HepG2 (cell line): ENCODE measurements at regions not wholly inside any gene's neighbourhood (a gene's known extent, or its start where the extent isn't known, plus 50 kb on each side); places are given as distances from the start of the nearest gene placed in this dataset.
"Not testable (repeated sequence)": the region's sequence is repeated elsewhere in the genome, so short reads cannot be mapped to it uniquely, and the experiment has no call there.

ENCODE experiments used
- ATAC-seq: fragments of 200-7000 bp; cut with Tn5 transposase; 3 replicates; pipeline ENCODE4 v1.9.1; 2020; ENCODE audit warnings: mild to moderate bottlenecking, moderate library complexity
- BruUV-seq: library from RNA; stranded (reverse); fragments of 400-500 nt; replicated peaks from 2 replicates; lab custom pipeline; 2021; lab: Mats Ljungman, UMichigan
- CTCF ChIA-PET: fragments of 300-600 bp; formaldehyde crosslinking; extraction: SDS; loops from one replicate; lab custom pipeline; 2021; ENCODE audit warnings: low total read pairs, inconsistent platforms, low intra/inter-chr PET ratio; lab: Yijun Ruan, JAX
- POLR2A ChIA-PET: fragments of 350-600 bp; sonication (Branson Sonifier 250); formaldehyde crosslinking; loops from one replicate; lab custom pipeline; 2020; ENCODE audit warnings: antibody characterized with exemption, inconsistent platforms; lab: Yijun Ruan, JAX
- DNase-seq: peaks from one replicate; pipeline ENCODE4 v3.0.0-alpha.2; 2015; ENCODE audit warnings: low spot score
- FAIRE-seq: peaks from 3 replicates; lab custom pipeline; 2011; peaks lifted over from hg19 to GRCh38; lab: Jason Lieb, UNC
- H2AFZ ChIP-seq: one replicate; pipeline ENCODE4 v1.6.1; 2011; ENCODE audit warnings: low read length, inconsistent platforms
- H3K27ac ChIP-seq: fragments of 300-600 bp; 3 replicates; pipeline ENCODE4 v1.8.0; 2011; ENCODE audit warnings: mixed run types, mild to moderate bottlenecking, mixed read lengths, low read length, inconsistent platforms; ENCODE audit not compliant: insufficient read depth; ENCODE audit errors: extremely low read length
- H3K27me3 ChIP-seq, 2 experiments: fragments of 200-600 bp in 1 of 2; 2 replicates in 1 of 2; 3 replicates in 1 of 2; pipeline versions ENCODE4 v1.6.0 to v1.8.0; 2011; ENCODE audit warnings: low read length in 2 of 2, mild to moderate bottlenecking in 2 of 2, moderate library complexity in 2 of 2, inconsistent platforms in 1 of 2; ENCODE audit not compliant: insufficient read depth in 2 of 2, control insufficient read depth in 1 of 2
- H3K36me3 ChIP-seq, 2 experiments: fragments of 200-600 bp in 1 of 2; replicated peaks in 1 of 2; 2 replicates in 1 of 2; 3 replicates in 1 of 2; pipeline versions ENCODE4 v1.5.1 to v1.8.0; 2011; ENCODE audit warnings: low read length in 2 of 2, inconsistent platforms in 1 of 2; ENCODE audit not compliant: insufficient read depth in 2 of 2, control insufficient read depth in 1 of 2
- H3K4me1 ChIP-seq: 2 replicates; pipeline ENCODE4 v1.5.1; 2012; ENCODE audit warnings: low read length, inconsistent platforms; ENCODE audit not compliant: insufficient read depth
- H3K4me2 ChIP-seq: 2 replicates; pipeline ENCODE4 v1.6.0; 2011; ENCODE audit warnings: low read depth, low read length, inconsistent platforms
- H3K4me3 ChIP-seq, 3 experiments: fragments of 200-600 bp in 1 of 3; sonication (generic), shearing (Covaris generic) in 1 of 3; replicated peaks in 1 of 3; 2 replicates each; pipeline ENCODE4 v1.5.1; 2011 to 2016; ENCODE audit warnings: low read length in 3 of 3, inconsistent platforms in 2 of 3, low read depth in 2 of 3, mild to moderate bottlenecking in 2 of 3, control low read depth in 1 of 3, mixed read lengths in 1 of 3; ENCODE audit not compliant: insufficient read depth in 1 of 3
- H3K79me2 ChIP-seq: one replicate; pipeline ENCODE4 v1.6.1; 2011; ENCODE audit warnings: low read length, inconsistent platforms; ENCODE audit not compliant: insufficient read depth
- H3K9ac ChIP-seq: 2 replicates; pipeline ENCODE4 v1.6.0; 2011; ENCODE audit warnings: mild to moderate bottlenecking, low read depth, low read length, inconsistent platforms; ENCODE audit not compliant: insufficient read depth
- H3K9me3 ChIP-seq: 2 replicates; pipeline ENCODE4 v1.5.1; 2012; ENCODE audit warnings: mild to moderate bottlenecking, low read length
- H4K20me1 ChIP-seq: 2 replicates; pipeline ENCODE4 v1.6.0; 2011; ENCODE audit warnings: inconsistent platforms, mild to moderate bottlenecking, low read length, moderate library complexity; ENCODE audit not compliant: insufficient read depth
- GATAD1 ChIP-seq: IDR thresholded peaks from 2 replicates; pipeline ENCODE4 v1.6.1; 2016; ENCODE audit warnings: missing genetic modification reagents, missing compliant biosample characterization
- HOXA7 ChIP-seq: sonication (generic); formaldehyde crosslinking; IDR thresholded peaks from 2 replicates; pipeline ENCODE4 v1.8.1; 2022; ENCODE audit warnings: mild to moderate bottlenecking, missing genetic modification reagents, moderate library complexity
- KLF16 ChIP-seq, 2 experiments: sonication (generic) in 1 of 2; formaldehyde crosslinking in 1 of 2; IDR thresholded peaks; 2 replicates each; pipeline versions ENCODE4 v1.6.1 to v1.8.0; 2016 to 2023; ENCODE audit warnings: missing genetic modification reagents in 2 of 2, missing compliant biosample characterization in 1 of 2
- MAFF ChIP-seq: IDR thresholded peaks from 2 replicates; pipeline ENCODE4 v1.6.1; 2011; ENCODE audit warnings: low read depth, low read length, improper control_type of control experiment
- MAFK ChIP-seq, 2 experiments: IDR thresholded peaks in 1 of 2; conservative IDR thresholded peaks in 1 of 2; 2 replicates each; pipeline ENCODE4 v1.6.1; 2011; ENCODE audit warnings: improper control_type of control experiment in 2 of 2, low read length in 2 of 2
- PHB2 ChIP-seq: fragments of 450-650 bp; IDR thresholded peaks from 2 replicates; pipeline ENCODE4 v1.6.1; 2018; ENCODE audit not compliant: partially characterized antibody
- RXRB ChIP-seq: IDR thresholded peaks from 2 replicates; pipeline ENCODE4 v1.6.1; 2016; ENCODE audit warnings: borderline replicate concordance, missing genetic modification reagents, missing compliant biosample characterization
- ZNF430 ChIP-seq: sonication (generic); formaldehyde crosslinking; IDR thresholded peaks from 2 replicates; pipeline ENCODE4 v1.9.0; 2021; ENCODE audit warnings: mild to moderate bottlenecking, missing genetic modification reagents
- ZNF550 ChIP-seq: sonication (generic); formaldehyde crosslinking; IDR thresholded peaks from 2 replicates; pipeline ENCODE4 v1.4.0; 2020; ENCODE audit warnings: mild to moderate bottlenecking, missing genetic modification reagents, borderline replicate concordance
- ZNF552 ChIP-seq: sonication (generic); formaldehyde crosslinking; IDR thresholded peaks from 2 replicates; pipeline ENCODE4 v1.9.0; 2022; ENCODE audit warnings: missing genetic modification reagents, mild to moderate bottlenecking, borderline replicate concordance
- ZNF569 ChIP-seq: sonication (generic); formaldehyde crosslinking; IDR thresholded peaks from 2 replicates; pipeline ENCODE4 v1.5.0; 2020; ENCODE audit warnings: mild to moderate bottlenecking, missing genetic modification reagents, moderate library complexity, borderline replicate concordance
- WGBS: methylation state at CpG from one replicate; pipeline ENCODE4 v1.1.6; 2017; ENCODE audit warnings: low lambda C conversion rate; 5-methylcytosine and 5-hydroxymethylcytosine counted together
- in situ Hi-C: cut with HindIII; loops from 2 replicates; pipeline ENCODE4 v1.10.0; 2017; ENCODE audit warnings: low pct_unique_long_range_greater_than_20kb; ENCODE audit not compliant: extremely low pct_ligation_motif_present
- intact Hi-C: fragments of 100-400 bp; cut with micrococcal nuclease; formaldehyde crosslinking; loops from one replicate; pipeline ENCODE4 v1.10.0; 2022; ENCODE audit not compliant: unreplicated experiment
- TF ChIP-seq, protein P1 (sequence below): sonication (generic); formaldehyde crosslinking; IDR thresholded peaks from 2 replicates; pipeline ENCODE4 v1.5.1; 2020; ENCODE audit warnings: missing genetic modification reagents, mild to moderate bottlenecking, borderline replicate concordance
- TF ChIP-seq, protein P2 (sequence below): sonication (generic); formaldehyde crosslinking; IDR thresholded peaks from 2 replicates; pipeline ENCODE4 v1.9.0; 2022; ENCODE audit warnings: low read depth, missing genetic modification reagents

DNA sequence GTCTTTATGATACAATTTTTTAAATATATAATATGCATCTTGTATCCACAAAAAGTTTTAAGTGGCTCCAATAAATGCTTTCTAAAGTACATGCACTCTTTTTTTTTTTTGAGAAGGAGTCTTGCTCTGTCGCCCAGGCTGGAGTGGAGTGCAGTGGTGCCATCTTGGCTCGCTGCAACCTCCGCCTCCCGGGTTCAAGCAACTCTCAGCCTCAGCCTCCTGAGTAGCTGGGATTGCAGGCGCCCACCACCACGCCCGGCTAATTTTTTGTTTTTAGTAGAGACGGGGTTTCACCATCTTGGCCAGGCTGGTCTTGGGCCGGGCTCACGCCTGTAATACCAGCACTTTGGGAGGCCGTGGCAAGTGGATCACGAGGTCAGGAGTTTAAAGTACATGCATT is 832.8 kb upstream of the MIR17HG start:
- H3K4me3 ChIP-seq, H4K20me1 ChIP-seq, ATAC-seq, intact Hi-C loops, H3K27ac ChIP-seq, DNase-seq, CTCF ChIA-PET, H3K4me2 ChIP-seq, H3K79me2 ChIP-seq, H3K9ac ChIP-seq, BruUV-seq, H2AFZ ChIP-seq, H3K36me3 ChIP-seq, H3K27me3 ChIP-seq, H3K4me1 ChIP-seq, POLR2A ChIA-PET, in situ Hi-C loops, FAIRE-seq: not testable (repeated sequence)
- H3K9me3 ChIP-seq: peaks cover 69% of the 10 kb centered on the region
- 60% methylated on average over 11 of the region's 12 CpGs for WGBS

DNA sequence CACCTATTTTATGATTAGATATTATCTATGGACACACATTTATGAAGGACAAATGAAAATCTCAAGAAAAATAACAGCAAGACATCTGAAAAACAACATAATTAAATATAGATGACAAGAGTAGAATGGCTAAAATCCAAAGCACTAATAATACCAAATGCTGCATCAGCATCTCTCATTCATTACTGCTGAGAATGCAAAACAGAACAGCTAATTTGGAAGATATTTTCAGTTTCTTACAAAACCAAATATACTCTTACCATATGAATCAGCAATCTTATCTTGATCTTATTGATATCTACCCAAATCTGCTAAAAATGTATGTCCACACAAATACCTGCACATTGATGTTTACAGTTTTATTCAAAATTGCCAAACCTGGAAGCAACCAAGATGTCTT is 829.1 kb upstream of the MIR17HG start:
- Histone ChIP-seq H3K9ac (no peak overlapping the region), H3K27ac (no peak overlapping the region), H2AFZ (no peak overlapping the region), H3K27me3 (no peaks in the 10 kb centered on the region), H3K4me1 (no peaks in the 10 kb centered on the region), H3K4me3 (no peak overlapping the region), H4K20me1 (no peaks in the 10 kb centered on the region), H3K36me3 (no peaks in the 10 kb centered on the region), H3K9me3 (peaks cover 78% of the 10 kb centered on the region), H3K4me2 (no peak overlapping the region), H3K79me2 (no peaks in the 10 kb centered on the region)
- BruUV-seq: no TSS peak
- ATAC-seq (no peak), FAIRE-seq (no peak), DNase-seq (no peak)
- in situ Hi-C loops (no loop called here), intact Hi-C loops (no loop called here)
- CTCF ChIA-PET: no interaction called here
- POLR2A ChIA-PET: no interaction called here
- TF ChIP-seq GATAD1 (CRISPR knock-in tag) (no peak), PHB2 (no peak), KLF16 (CRISPR knock-in tag; IDR thresholded peaks at IDR 0.05) (no peak), ZNF552 (CRISPR knock-in tag) (no peak), MAFF (peak; percentile 72), HOXA7 (no peak), MAFK (conservative IDR thresholded peaks at IDR 0.05 in 1 of 2, IDR thresholded peaks at IDR 0.05 in 1 of 2; ENCODE audit: low read length in 2 of 2) (peak; percentile 47 to 71; a peak in 3 of 4 replicates), ZNF569 (CRISPR knock-in tag) (no peak), ZNF430 (CRISPR knock-in tag) (no peak), ZNF550 (no peak), RXRB (CRISPR knock-in tag) (no peak)
- TF ChIP-seq, protein P1, sequence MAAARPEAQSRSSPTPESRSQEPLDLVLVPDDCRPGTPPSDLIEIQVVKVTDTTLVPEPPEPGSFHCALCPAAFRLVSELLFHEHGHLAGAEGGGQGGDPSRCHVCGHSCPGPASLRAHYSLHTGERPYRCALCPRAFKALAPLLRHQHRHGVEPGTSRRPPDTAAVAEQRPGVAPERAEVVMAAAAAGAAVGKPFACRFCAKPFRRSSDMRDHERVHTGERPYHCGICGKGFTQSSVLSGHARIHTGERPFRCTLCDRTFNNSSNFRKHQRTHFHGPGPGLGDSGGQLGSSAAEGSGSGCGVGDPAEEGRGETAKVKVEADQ (CRISPR knock-in tag): no peak
- TF ChIP-seq, protein P2, sequence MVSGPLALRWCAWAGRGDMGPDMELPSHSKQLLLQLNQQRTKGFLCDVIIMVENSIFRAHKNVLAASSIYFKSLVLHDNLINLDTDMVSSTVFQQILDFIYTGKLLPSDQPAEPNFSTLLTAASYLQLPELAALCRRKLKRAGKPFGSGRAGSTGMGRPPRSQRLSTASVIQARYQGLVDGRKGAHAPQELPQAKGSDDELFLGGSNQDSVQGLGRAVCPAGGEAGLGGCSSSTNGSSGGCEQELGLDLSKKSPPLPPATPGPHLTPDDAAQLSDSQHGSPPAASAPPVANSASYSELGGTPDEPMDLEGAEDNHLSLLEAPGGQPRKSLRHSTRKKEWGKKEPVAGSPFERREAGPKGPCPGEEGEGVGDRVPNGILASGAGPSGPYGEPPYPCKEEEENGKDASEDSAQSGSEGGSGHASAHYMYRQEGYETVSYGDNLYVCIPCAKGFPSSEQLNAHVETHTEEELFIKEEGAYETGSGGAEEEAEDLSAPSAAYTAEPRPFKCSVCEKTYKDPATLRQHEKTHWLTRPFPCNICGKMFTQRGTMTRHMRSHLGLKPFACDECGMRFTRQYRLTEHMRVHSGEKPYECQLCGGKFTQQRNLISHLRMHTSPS (CRISPR knock-in tag): no peak
